B cell (primary cell): ENCODE measurements at regions not wholly inside any gene's neighbourhood (a gene's known extent, or its start where the extent isn't known, plus 50 kb on each side); places are given as distances from the start of the nearest gene placed in this dataset.

Experiments
- ATAC-seq: fragments of 200-7000 bp; cut with Tn5 transposase; one replicate; pipeline ENCODE4 v1.10.0; 2021; ENCODE audit warnings: low read depth, mild to moderate bottlenecking, moderate number of reproducible peaks, moderate library complexity
- CTCF ChIA-PET: fragments of 350-600 bp; sonication (Branson Sonifier 250); formaldehyde crosslinking; loops from one replicate; lab custom pipeline; 2021; ENCODE audit warnings: antibody characterized with exemption, inconsistent platforms; lab: Charles Lee
- POLR2A ChIA-PET: fragments of 350-600 bp; sonication (Branson Sonifier 250); formaldehyde crosslinking; loops from one replicate; lab custom pipeline; 2021; ENCODE audit warnings: antibody characterized with exemption; lab: Charles Lee
- DNase-seq: peaks from one replicate; pipeline ENCODE4 v3.0.0; 2013
- H2AFZ ChIP-seq: 2 replicates; pipeline ENCODE4 v1.6.1; 2012; ENCODE audit warnings: mild to moderate bottlenecking, low read depth, low read length; ENCODE audit not compliant: insufficient read depth, poor library complexity, severe bottlenecking
- H3K27ac ChIP-seq, 2 donors: 1 replicate in 1 of 2; 2 replicates in 1 of 2; pipeline ENCODE4 v1.5.1; 2012 to 2013; ENCODE audit warnings: low read length in 2 of 2, mild to moderate bottlenecking in 2 of 2, moderate library complexity in 1 of 2
- H3K27me3 ChIP-seq, 4 experiments: fragments of 200-600 bp in 1 of 4; sonication (generic) in 1 of 4; replicated peaks in 1 of 4; 1 replicate in 2 of 4; 2 replicates in 2 of 4; pipeline versions ENCODE4 v1.6.1 to v1.7.0; 2013 to 2016; ENCODE audit warnings: low read length in 3 of 4, mild to moderate bottlenecking in 2 of 4, mixed read lengths in 1 of 4, moderate library complexity in 1 of 4; ENCODE audit not compliant: insufficient read depth in 4 of 4, control insufficient read depth in 3 of 4; ENCODE audit errors: control extremely low read depth in 1 of 4
- H3K36me3 ChIP-seq, 2 experiments: replicated peaks in 1 of 2; 1 replicate in 1 of 2; 2 replicates in 1 of 2; pipeline versions ENCODE4 v1.6.1 to v1.7.1; 2013; ENCODE audit warnings: low read length in 1 of 2; ENCODE audit not compliant: insufficient read depth in 2 of 2, control insufficient read depth in 1 of 2; ENCODE audit errors: control extremely low read depth in 1 of 2, extremely low read depth in 1 of 2
- H3K4me1 ChIP-seq, 2 donors: fragments of 200-600 bp in 1 of 2; sonication (generic) in 1 of 2; 1 replicate in 1 of 2; 2 replicates in 1 of 2; pipeline versions ENCODE4 v1.5.1 to v1.6.1; 2013 to 2017; ENCODE audit warnings: low read length in 2 of 2; ENCODE audit not compliant: control insufficient read depth in 2 of 2, insufficient read depth in 2 of 2
- H3K4me2 ChIP-seq: replicated peaks from 2 replicates; pipeline ENCODE3; 2012; ENCODE audit warnings: mild to moderate bottlenecking, low read depth, low read length; ENCODE audit not compliant: poor library complexity, severe bottlenecking
- H3K4me3 ChIP-seq, 5 experiments: fragments of 200-600 bp in 1 of 5; sonication (generic) in 1 of 5; 1 replicate in 3 of 5; 2 replicates in 2 of 5; pipeline versions ENCODE4 v1.5.1 to v1.7.0; 2011 to 2016; ENCODE audit warnings: low read length in 4 of 5, mild to moderate bottlenecking in 4 of 5, low read depth in 2 of 5, control low read depth in 1 of 5, moderate library complexity in 1 of 5; ENCODE audit not compliant: insufficient read depth in 1 of 5; ENCODE audit errors: control extremely low read depth in 1 of 5, extremely low read depth in 1 of 5
- H3K79me2 ChIP-seq: fragments of 200-600 bp; sonication (generic); one replicate; pipeline ENCODE4 v1.6.0; 2016; ENCODE audit warnings: low read length; ENCODE audit not compliant: control insufficient read depth, insufficient read depth
- H3K9ac ChIP-seq: fragments of 200-600 bp; sonication (generic); 2 replicates; pipeline ENCODE4 v1.6.1; 2017; ENCODE audit warnings: mild to moderate bottlenecking, low read length, moderate library complexity
- H3K9me3 ChIP-seq, 3 donors: one replicate each; pipeline versions ENCODE4 v1.6.1 to v1.7.1; 2013; ENCODE audit warnings: low read length in 2 of 3; ENCODE audit not compliant: control insufficient read depth in 2 of 3, insufficient read depth in 1 of 3; ENCODE audit errors: control extremely low read depth in 1 of 3
- H4K20me1 ChIP-seq: 2 replicates; pipeline ENCODE4 v1.6.0; 2012; ENCODE audit warnings: mild to moderate bottlenecking, low read length; ENCODE audit not compliant: insufficient read depth, control insufficient read depth, poor library complexity, severe bottlenecking
- H3K27ac Mint-ChIP-seq: one replicate; pipeline ENCODE4 v1.8.0; 2021; ENCODE audit warnings: mixed read lengths
- H3K27me3 Mint-ChIP-seq: one replicate; pipeline ENCODE4 v1.8.0; 2021; ENCODE audit warnings: mixed read lengths
- H3K4me1 Mint-ChIP-seq: one replicate; pipeline ENCODE4 v1.8.0; 2021; ENCODE audit warnings: mixed read lengths
- H3K4me3 Mint-ChIP-seq: one replicate; pipeline ENCODE4 v1.8.0; 2021; ENCODE audit warnings: mixed read lengths
- H3K9me3 Mint-ChIP-seq: one replicate; pipeline ENCODE4 v1.8.0; 2022; ENCODE audit warnings: mixed read lengths; ENCODE audit not compliant: insufficient read depth
- EZH2 ChIP-seq: IDR thresholded peaks from 2 replicates; pipeline ENCODE4 v1.6.1; 2012; ENCODE audit warnings: borderline replicate concordance, low read depth, mild to moderate bottlenecking, moderate library complexity, low read length; ENCODE audit not compliant: insufficient read depth, poor library complexity, severe bottlenecking
- WGBS: methylation state at CpG from one replicate; pipeline ENCODE4 v1.1.5; 2013; ENCODE audit warnings: missing lambda C conversion rate; ENCODE audit not compliant: insufficient coverage; 5-methylcytosine and 5-hydroxymethylcytosine counted together
- intact Hi-C: fragments of 100-400 bp; cut with micrococcal nuclease; formaldehyde crosslinking; loops from one replicate; pipeline ENCODE4 v1.10.0; 2022
- TF ChIP-seq, protein P1 (sequence below): fragments of 200-600 bp; IDR thresholded peaks from one replicate; pipeline ENCODE4 v1.8.0; 2022; ENCODE audit warnings: antibody characterized with exemption, mild to moderate bottlenecking

GRCh38 chr1:185603158-185603557 is 131.0 kb upstream of the HMCN1 start:
- H3K9ac ChIP-seq = peak overlapping the region; percentile 46
- CTCF ChIA-PET = interaction anchor here (0.6 to 3.9 kb wide), 6 partner anchors 9 to 163 kb away, joined by 3 to 21 read pairs (median 4); no protein-coding TSS in a partner anchor

DNA sequence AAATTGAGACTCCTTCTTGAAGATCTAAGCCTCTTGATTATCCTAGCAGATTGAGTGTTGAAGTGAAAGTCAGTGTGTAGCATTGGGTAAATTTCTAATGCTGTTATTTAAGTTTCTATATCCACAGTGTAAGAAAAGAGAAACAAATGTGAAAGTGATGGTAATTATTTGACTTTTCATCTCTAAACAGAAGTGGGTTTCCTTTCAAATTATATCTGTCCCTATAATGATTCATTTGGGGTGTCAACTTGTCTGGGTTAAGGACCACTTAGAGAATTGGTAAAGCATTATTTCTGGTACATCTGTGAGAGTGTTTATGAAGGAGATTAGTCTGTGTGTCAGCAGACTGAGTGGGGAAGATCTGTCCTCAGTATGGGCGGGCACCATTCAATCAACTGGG is 133.0 kb upstream of the HMCN1 start:
- H3K9me3 Mint-ChIP-seq = no peaks in the 10 kb centered on the region
- H2AFZ ChIP-seq = no peak overlapping the region
- CTCF ChIA-PET = interaction anchor here (3.9 kb wide), 1 partner anchor 69 kb away, joined by 21 read pairs; no protein-coding TSS in a partner anchor
- no peak overlapping the region for H3K4me2 ChIP-seq
- H3K9me3 ChIP-seq = peaks cover 0 to 1% (median 0%) of the 10 kb centered on the region in 3 donors
- H3K27ac Mint-ChIP-seq = no peak overlapping the region
- H3K4me3 Mint-ChIP-seq = no peak overlapping the region
- H3K9ac ChIP-seq = no peak overlapping the region
- H3K36me3 ChIP-seq = no peaks in the 10 kb centered on the region
- DNase-seq (no peak), ATAC-seq (no peak)
- no peak overlapping the region for H3K4me3 ChIP-seq
- intact Hi-C loops = loop anchor here (5.0 kb wide), 3 partner anchors 71 to 554 kb away; partner anchors contain the start of gene RNF2
- no peaks in the 10 kb centered on the region for H3K27me3 ChIP-seq
- H3K4me1 Mint-ChIP-seq = peaks cover 21% of the 10 kb centered on the region
- POLR2A ChIA-PET = interaction anchor here (0.8 kb wide), 1 partner anchor 284 kb away, joined by 3 read pairs; the partner anchor contains the start of gene IVNS1ABP
- WGBS = 86% methylated on average over 1 of the region's 1 CpG
- no peaks in the 10 kb centered on the region for H4K20me1 ChIP-seq
- H3K79me2 ChIP-seq = no peaks in the 10 kb centered on the region
- H3K27me3 Mint-ChIP-seq = no peaks in the 10 kb centered on the region
- H3K4me1 ChIP-seq = peaks cover 46 to 61% of the 10 kb centered on the region in 2 donors
- TF ChIP-seq EZH2 = no peak
- TF ChIP-seq, protein P1, sequence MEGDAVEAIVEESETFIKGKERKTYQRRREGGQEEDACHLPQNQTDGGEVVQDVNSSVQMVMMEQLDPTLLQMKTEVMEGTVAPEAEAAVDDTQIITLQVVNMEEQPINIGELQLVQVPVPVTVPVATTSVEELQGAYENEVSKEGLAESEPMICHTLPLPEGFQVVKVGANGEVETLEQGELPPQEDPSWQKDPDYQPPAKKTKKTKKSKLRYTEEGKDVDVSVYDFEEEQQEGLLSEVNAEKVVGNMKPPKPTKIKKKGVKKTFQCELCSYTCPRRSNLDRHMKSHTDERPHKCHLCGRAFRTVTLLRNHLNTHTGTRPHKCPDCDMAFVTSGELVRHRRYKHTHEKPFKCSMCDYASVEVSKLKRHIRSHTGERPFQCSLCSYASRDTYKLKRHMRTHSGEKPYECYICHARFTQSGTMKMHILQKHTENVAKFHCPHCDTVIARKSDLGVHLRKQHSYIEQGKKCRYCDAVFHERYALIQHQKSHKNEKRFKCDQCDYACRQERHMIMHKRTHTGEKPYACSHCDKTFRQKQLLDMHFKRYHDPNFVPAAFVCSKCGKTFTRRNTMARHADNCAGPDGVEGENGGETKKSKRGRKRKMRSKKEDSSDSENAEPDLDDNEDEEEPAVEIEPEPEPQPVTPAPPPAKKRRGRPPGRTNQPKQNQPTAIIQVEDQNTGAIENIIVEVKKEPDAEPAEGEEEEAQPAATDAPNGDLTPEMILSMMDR = no peak
- H3K27ac ChIP-seq = peak overlapping the region in 1 of 2 donors; percentile 19

More at GRCh38 chr1:185603158-185603557, 131.0 kb upstream of the HMCN1 start:
- peaks cover 31% of the 10 kb centered on the region for H3K4me1 Mint-ChIP-seq
- peaks cover 0 to 1% (median 0%) of the 10 kb centered on the region in 3 donors for H3K9me3 ChIP-seq
- no peak overlapping the region for H2AFZ ChIP-seq
- peak; percentile 86 for DNase-seq
- H3K4me1 ChIP-seq = peaks cover 54 to 68% of the 10 kb centered on the region in 2 donors
- intact Hi-C loops = loop anchor here (1.0 to 5.0 kb wide), 7 partner anchors 69 to 848 kb away; partner anchors contain the start of genes IVNS1ABP, RNF2, SWT1 and TRMT1L
- POLR2A ChIA-PET = no interaction called here
- TF ChIP-seq, protein P1 = no peak
- TF ChIP-seq EZH2 = no peak
- no peaks in the 10 kb centered on the region for H3K79me2 ChIP-seq
- H3K4me3 ChIP-seq = peak overlapping the region in 1 of 5 experiments; percentile 42
- H3K27me3 ChIP-seq = no peaks in the 10 kb centered on the region
- peak; percentile 93 for ATAC-seq
- peaks cover under 1% of the 10 kb centered on the region for H3K9me3 Mint-ChIP-seq
- no peaks in the 10 kb centered on the region for H3K36me3 ChIP-seq
- no peak overlapping the region for H3K27ac Mint-ChIP-seq
- WGBS = 0% methylated on average over 4 of the region's 4 CpGs
- no peak overlapping the region for H3K4me3 Mint-ChIP-seq
- H3K27me3 Mint-ChIP-seq = no peaks in the 10 kb centered on the region
- H3K27ac ChIP-seq = peak overlapping the region; percentile 27 to 56
- H3K4me2 ChIP-seq = peak overlapping the region; percentile 59
- no peaks in the 10 kb centered on the region for H4K20me1 ChIP-seq
